ENCODE measurements at regions not wholly inside any gene's neighbourhood (a gene's known extent, or its start where the extent isn't known, plus 50 kb on each side); places are given as distances from the start of the nearest gene placed in this dataset.

- no peak for TF ChIP-seq EZH2phosphoT487 (IDR thresholded peaks at IDR 0.05; ENCODE audit: low read depth)
- no peak for TF ChIP-seq CTCF (IDR thresholded peaks at IDR 0.05; ENCODE audit: low read depth, low read length)
These were observed 1371.6 kb upstream of the EPHA6 start for GRCh38 chr3:95442766-95443165.
